GM12878 (cell line): ENCODE measurements at regions not wholly inside any gene's neighbourhood (a gene's known extent, or its start where the extent isn't known, plus 50 kb on each side); places are given as distances from the start of the nearest gene placed in this dataset.

Experiments
- CHD4 ChIP-seq: fragments of 200-600 bp; sonication (generic); IDR thresholded peaks from 2 replicates; pipeline ENCODE4 v1.6.1; 2016; ENCODE audit warnings: mild to moderate bottlenecking
- CREM ChIP-seq: IDR thresholded peaks from 2 replicates; pipeline ENCODE4 v1.6.1; 2014; ENCODE audit warnings: antibody characterized with exemption, low read depth
- EED ChIP-seq: sonication (generic); IDR thresholded peaks from 2 replicates; pipeline ENCODE4 v1.6.1; 2016; ENCODE audit warnings: antibody characterized with exemption, low read depth
- ETV6 ChIP-seq, 2 experiments: fragments of 450-650 bp in 1 of 2; IDR thresholded peaks in 1 of 2; conservative IDR thresholded peaks in 1 of 2; 2 replicates each; pipeline ENCODE4 v1.6.1; 2014; ENCODE audit warnings: antibody characterized with exemption in 1 of 2, borderline replicate concordance in 1 of 2, low read depth in 1 of 2, mild to moderate bottlenecking in 1 of 2, moderate library complexity in 1 of 2
- IKZF2 ChIP-seq, 2 experiments: fragments of 450-650 bp; IDR thresholded peaks; 2 replicates each; pipeline ENCODE4 v1.6.1; 2017; ENCODE audit warnings: mild to moderate bottlenecking in 2 of 2, moderate library complexity in 2 of 2
- MTA3 ChIP-seq: IDR thresholded peaks from 2 replicates; pipeline ENCODE4 v1.6.1; 2012; ENCODE audit warnings: low read length, inconsistent platforms, borderline replicate concordance
- MYC ChIP-seq: IDR thresholded peaks from 2 replicates; pipeline ENCODE4 v1.6.1; 2011; ENCODE audit warnings: mild to moderate bottlenecking, low read length, moderate library complexity, inconsistent platforms; ENCODE audit not compliant: insufficient read depth, insufficient replicate concordance, insufficient read length, severe bottlenecking
- POLR2AphosphoS5 ChIP-seq: IDR thresholded peaks from 2 replicates; pipeline ENCODE4 v1.6.1; 2011; ENCODE audit warnings: mild to moderate bottlenecking, low read length, inconsistent platforms
- RB1 ChIP-seq: fragments of 450-650 bp; formaldehyde crosslinking; IDR thresholded peaks from 2 replicates; pipeline ENCODE4 v1.6.1; 2017; ENCODE audit warnings: mild to moderate bottlenecking, borderline replicate concordance
- YY1 ChIP-seq: IDR thresholded peaks from 2 replicates; pipeline ENCODE4 v1.6.1; 2011; ENCODE audit warnings: low read depth, mild to moderate bottlenecking, low read length
- ZBED1 ChIP-seq: IDR thresholded peaks from 2 replicates; pipeline ENCODE4 v1.6.1; 2016; ENCODE audit warnings: borderline replicate concordance
- TF ChIP-seq, protein P1 (sequence below): fragments of 450-650 bp; conservative IDR thresholded peaks from 2 replicates; pipeline ENCODE4 v1.6.1; 2017; ENCODE audit warnings: mild to moderate bottlenecking, moderate library complexity
- TF ChIP-seq, protein P2 (sequence below), 3 experiments: IDR thresholded peaks in 2 of 3; conservative IDR thresholded peaks in 1 of 3; 2 replicates each; pipeline ENCODE4 v1.5.1; 2011; ENCODE audit warnings: low read depth in 3 of 3, low read length in 3 of 3, mild to moderate bottlenecking in 3 of 3, control low read depth in 2 of 3, moderate library complexity in 2 of 3, inconsistent platforms in 1 of 3, mixed read lengths in 1 of 3; ENCODE audit not compliant: control insufficient read depth in 2 of 3, insufficient read depth in 1 of 3; ENCODE audit errors: extremely low read depth in 1 of 3

DNA sequence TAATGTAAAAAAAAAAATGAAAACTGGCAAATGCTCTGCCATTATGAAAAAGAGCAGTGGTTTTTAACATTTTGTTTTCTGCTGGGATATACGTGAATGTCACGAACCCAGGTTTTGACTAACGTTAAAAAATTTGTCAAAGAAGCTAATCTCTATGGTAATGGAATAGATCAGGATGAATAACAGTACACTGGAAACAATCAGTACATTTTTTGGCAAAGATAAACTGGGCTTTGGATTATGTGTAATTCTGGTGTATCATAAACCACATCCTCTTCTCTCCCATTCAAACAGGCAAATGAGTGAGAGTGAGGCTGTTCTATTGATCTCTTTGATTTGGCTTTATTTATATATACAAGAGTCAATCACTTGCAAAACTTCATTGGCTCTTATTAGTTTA is 207.0 kb upstream of the IRX3 start:
- no peak for TF ChIP-seq POLR2AphosphoS5
- TF ChIP-seq IKZF2 (IDR thresholded peaks at IDR 0.05), result no peak
- TF ChIP-seq ETV6 (conservative IDR thresholded peaks at IDR 0.05 in 1 of 2, IDR thresholded peaks at IDR 0.05 in 1 of 2; ENCODE audit: borderline replicate concordance in 1 of 2, low read depth in 1 of 2), result no peak
- no peak for TF ChIP-seq ZBED1
- no peak for TF ChIP-seq CHD4
- no peak for TF ChIP-seq EED
- TF ChIP-seq CREM, result no peak
- TF ChIP-seq RB1, result no peak
- TF ChIP-seq MTA3, result no peak
- TF ChIP-seq, protein P1, sequence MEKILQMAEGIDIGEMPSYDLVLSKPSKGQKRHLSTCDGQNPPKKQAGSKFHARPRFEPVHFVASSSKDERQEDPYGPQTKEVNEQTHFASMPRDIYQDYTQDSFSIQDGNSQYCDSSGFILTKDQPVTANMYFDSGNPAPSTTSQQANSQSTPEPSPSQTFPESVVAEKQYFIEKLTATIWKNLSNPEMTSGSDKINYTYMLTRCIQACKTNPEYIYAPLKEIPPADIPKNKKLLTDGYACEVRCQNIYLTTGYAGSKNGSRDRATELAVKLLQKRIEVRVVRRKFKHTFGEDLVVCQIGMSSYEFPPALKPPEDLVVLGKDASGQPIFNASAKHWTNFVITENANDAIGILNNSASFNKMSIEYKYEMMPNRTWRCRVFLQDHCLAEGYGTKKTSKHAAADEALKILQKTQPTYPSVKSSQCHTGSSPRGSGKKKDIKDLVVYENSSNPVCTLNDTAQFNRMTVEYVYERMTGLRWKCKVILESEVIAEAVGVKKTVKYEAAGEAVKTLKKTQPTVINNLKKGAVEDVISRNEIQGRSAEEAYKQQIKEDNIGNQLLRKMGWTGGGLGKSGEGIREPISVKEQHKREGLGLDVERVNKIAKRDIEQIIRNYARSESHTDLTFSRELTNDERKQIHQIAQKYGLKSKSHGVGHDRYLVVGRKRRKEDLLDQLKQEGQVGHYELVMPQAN, result no peak
- TF ChIP-seq YY1, result no peak
- TF ChIP-seq, protein P2, sequence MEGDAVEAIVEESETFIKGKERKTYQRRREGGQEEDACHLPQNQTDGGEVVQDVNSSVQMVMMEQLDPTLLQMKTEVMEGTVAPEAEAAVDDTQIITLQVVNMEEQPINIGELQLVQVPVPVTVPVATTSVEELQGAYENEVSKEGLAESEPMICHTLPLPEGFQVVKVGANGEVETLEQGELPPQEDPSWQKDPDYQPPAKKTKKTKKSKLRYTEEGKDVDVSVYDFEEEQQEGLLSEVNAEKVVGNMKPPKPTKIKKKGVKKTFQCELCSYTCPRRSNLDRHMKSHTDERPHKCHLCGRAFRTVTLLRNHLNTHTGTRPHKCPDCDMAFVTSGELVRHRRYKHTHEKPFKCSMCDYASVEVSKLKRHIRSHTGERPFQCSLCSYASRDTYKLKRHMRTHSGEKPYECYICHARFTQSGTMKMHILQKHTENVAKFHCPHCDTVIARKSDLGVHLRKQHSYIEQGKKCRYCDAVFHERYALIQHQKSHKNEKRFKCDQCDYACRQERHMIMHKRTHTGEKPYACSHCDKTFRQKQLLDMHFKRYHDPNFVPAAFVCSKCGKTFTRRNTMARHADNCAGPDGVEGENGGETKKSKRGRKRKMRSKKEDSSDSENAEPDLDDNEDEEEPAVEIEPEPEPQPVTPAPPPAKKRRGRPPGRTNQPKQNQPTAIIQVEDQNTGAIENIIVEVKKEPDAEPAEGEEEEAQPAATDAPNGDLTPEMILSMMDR (IDR thresholded peaks at IDR 0.05 in 2 of 3, conservative IDR thresholded peaks at IDR 0.05 in 1 of 3; ENCODE audit: control insufficient read depth in 2 of 3, extremely low read depth in 1 of 3, insufficient read depth in 1 of 3, low read depth in 3 of 3, low read length in 3 of 3), result no peak
- no peak for TF ChIP-seq MYC
